Peyer's patch (tissue), 4 donors: ENCODE measurements at regions not wholly inside any gene's neighbourhood (a gene's known extent, or its start where the extent isn't known, plus 50 kb on each side); places are given as distances from the start of the nearest gene placed in this dataset.

Experiments
- CTCF ChIP-seq, 6 experiments: fragments of 450-650 bp in 4 of 6; fragments of 200-600 bp in 2 of 6; sonication (generic) in 1 of 6; IDR thresholded peaks; one replicate each; pipeline ENCODE4 v1.5.1; 2017 to 2019; ENCODE audit warnings: antibody characterized with exemption in 6 of 6, mild to moderate bottlenecking in 3 of 6, moderate library complexity in 1 of 6
- POLR2A ChIP-seq, 2 donors: fragments of 450-650 bp; IDR thresholded peaks; one replicate each; pipeline ENCODE4 v1.5.1; 2017; ENCODE audit warnings: antibody characterized with exemption in 2 of 2, mild to moderate bottlenecking in 2 of 2, moderate library complexity in 2 of 2

GRCh38 chr17:53017227-53017626 lies 805.5 kb upstream of the KIF2B start:
- TF ChIP-seq CTCF (IDR thresholded peaks at IDR 0.05) = no peak
- no peak for TF ChIP-seq POLR2A (IDR thresholded peaks at IDR 0.05)
